ENCODE measurements at regions not wholly inside any gene's neighbourhood (a gene's known extent, or its start where the extent isn't known, plus 50 kb on each side); places are given as distances from the start of the nearest gene placed in this dataset.

GRCh38 chr18:76679945-76680344 lies 142.4 kb upstream of the ZNF236 start:
- TF ChIP-seq CTCF (IDR thresholded peaks at IDR 0.05): no peak
- TF ChIP-seq ZFX (IDR thresholded peaks at IDR 0.05; ENCODE audit: borderline replicate concordance): no peak
- H3K27ac ChIP-seq: no peak overlapping the region

- TF ChIP-seq CTCF (IDR thresholded peaks at IDR 0.05): no peak
- H3K27ac ChIP-seq: no peak overlapping the region
Observed at GRCh38 chr18:76679259-76679658, 143.1 kb upstream of the ZNF236 start.

GRCh38 chr18:76678248-76678647 lies 144.1 kb upstream of the ZNF236 start:
- TF ChIP-seq ZFX (IDR thresholded peaks at IDR 0.05; ENCODE audit: borderline replicate concordance) (no peak), CTCF (IDR thresholded peaks at IDR 0.05) (no peak)

GRCh38 chr18:76674596-76674995 lies 147.8 kb upstream of the ZNF236 start:
- TF ChIP-seq ZFX (IDR thresholded peaks at IDR 0.05; ENCODE audit: borderline replicate concordance) (no peak), CTCF (IDR thresholded peaks at IDR 0.05) (no peak)
- no peak overlapping the region for H3K27ac ChIP-seq

More at GRCh38 chr18:76678248-76678647, 144.1 kb upstream of the ZNF236 start:
- H3K27ac ChIP-seq: no peak overlapping the region

- TF ChIP-seq CTCF (IDR thresholded peaks at IDR 0.05) (no peak), ZFX (IDR thresholded peaks at IDR 0.05; ENCODE audit: borderline replicate concordance) (no peak)
- no peak overlapping the region for H3K27ac ChIP-seq
Observed at GRCh38 chr18:76673281-76674185, 148.8 kb upstream of the ZNF236 start.

GRCh38 chr18:76672627-76673026 lies 149.7 kb upstream of the ZNF236 start:
- TF ChIP-seq CTCF (IDR thresholded peaks at IDR 0.05): no peak
- TF ChIP-seq ZFX (IDR thresholded peaks at IDR 0.05; ENCODE audit: borderline replicate concordance): no peak
- no peak overlapping the region for H3K27ac ChIP-seq

- H3K27ac ChIP-seq: no peak overlapping the region
- TF ChIP-seq ZFX (IDR thresholded peaks at IDR 0.05; ENCODE audit: borderline replicate concordance): no peak
- no peak for TF ChIP-seq CTCF (IDR thresholded peaks at IDR 0.05)
Observed at GRCh38 chr18:76670564-76671288, 151.6 kb upstream of the ZNF236 start.
